Gastrocnemius medialis (tissue), 4 donors: ENCODE measurements at regions not wholly inside any gene's neighbourhood (a gene's known extent, or its start where the extent isn't known, plus 50 kb on each side); places are given as distances from the start of the nearest gene placed in this dataset.

ENCODE experiments used
- ATAC-seq, 2 donors: fragments of 150-250 bp; one replicate each; pipeline ENCODE4 v1.9.1; 2016
- DNase-seq, 2 donors: peaks; one replicate each; pipeline ENCODE4 v3.0.0-alpha.2; 2019
- H3K27ac ChIP-seq, 4 donors: fragments of 200-600 bp; sonication (generic); 1 replicate in 1 of 4; 2 replicates in 3 of 4; pipeline ENCODE4 v1.5.1; 2016 to 2018; ENCODE audit warnings: mild to moderate bottlenecking in 2 of 4, moderate library complexity in 1 of 4
- H3K27me3 ChIP-seq, 3 donors: fragments of 200-600 bp; sonication (generic) in 2 of 3; 1 replicate in 1 of 3; 2 replicates in 2 of 3; pipeline versions ENCODE4 v1.5.1 to v1.6.0; 2016 to 2019; ENCODE audit warnings: mild to moderate bottlenecking in 1 of 3, moderate library complexity in 1 of 3
- H3K36me3 ChIP-seq, 2 donors: fragments of 200-600 bp; sonication (generic) in 1 of 2; one replicate each; pipeline ENCODE4 v1.5.1; 2017 to 2018
- H3K4me1 ChIP-seq, 2 donors: fragments of 200-600 bp; sonication (generic) in 1 of 2; one replicate each; pipeline ENCODE4 v1.5.1; 2016 to 2017; ENCODE audit warnings: mild to moderate bottlenecking in 2 of 2
- H3K4me3 ChIP-seq, 4 donors: fragments of 200-600 bp; sonication (generic) in 3 of 4; 1 replicate in 1 of 4; 2 replicates in 3 of 4; pipeline ENCODE4 v1.5.1; 2016 to 2019; ENCODE audit warnings: mild to moderate bottlenecking in 2 of 4
- H3K9me3 ChIP-seq, 3 donors: fragments of 200-600 bp; sonication (generic) in 2 of 3; 1 replicate in 1 of 3; 2 replicates in 2 of 3; pipeline ENCODE4 v1.5.1; 2016 to 2019
- POLR2A ChIP-seq, 2 donors: fragments of 450-650 bp; IDR thresholded peaks; one replicate each; pipeline ENCODE4 v1.6.1; 2017; ENCODE audit warnings: antibody characterized with exemption in 2 of 2, mild to moderate bottlenecking in 2 of 2, moderate library complexity in 2 of 2
- in situ Hi-C, 4 donors: fragments of 200-750 bp; cut with MboI; loops; one replicate each; pipeline versions ENCODE4 v1.15.0 to v1.8.0; 2017; ENCODE audit warnings: low sequenced_read_pairs in 4 of 4
- intact Hi-C: fragments of 100-400 bp; cut with DNase I; formaldehyde crosslinking; loops from one replicate; pipeline ENCODE4 v1.15.1; 2023; ENCODE audit warnings: low total_unique reads
- TF ChIP-seq, protein P1 (sequence below), 5 experiments: fragments of 450-650 bp in 3 of 5; fragments of 200-600 bp in 2 of 5; sonication (generic) in 2 of 5; IDR thresholded peaks in 4 of 5; conservative IDR thresholded peaks in 1 of 5; 1 replicate in 4 of 5; 2 replicates in 1 of 5; pipeline ENCODE4 v1.5.1; 2016 to 2019; ENCODE audit warnings: antibody characterized with exemption in 5 of 5, mild to moderate bottlenecking in 3 of 5, moderate library complexity in 3 of 5

DNA sequence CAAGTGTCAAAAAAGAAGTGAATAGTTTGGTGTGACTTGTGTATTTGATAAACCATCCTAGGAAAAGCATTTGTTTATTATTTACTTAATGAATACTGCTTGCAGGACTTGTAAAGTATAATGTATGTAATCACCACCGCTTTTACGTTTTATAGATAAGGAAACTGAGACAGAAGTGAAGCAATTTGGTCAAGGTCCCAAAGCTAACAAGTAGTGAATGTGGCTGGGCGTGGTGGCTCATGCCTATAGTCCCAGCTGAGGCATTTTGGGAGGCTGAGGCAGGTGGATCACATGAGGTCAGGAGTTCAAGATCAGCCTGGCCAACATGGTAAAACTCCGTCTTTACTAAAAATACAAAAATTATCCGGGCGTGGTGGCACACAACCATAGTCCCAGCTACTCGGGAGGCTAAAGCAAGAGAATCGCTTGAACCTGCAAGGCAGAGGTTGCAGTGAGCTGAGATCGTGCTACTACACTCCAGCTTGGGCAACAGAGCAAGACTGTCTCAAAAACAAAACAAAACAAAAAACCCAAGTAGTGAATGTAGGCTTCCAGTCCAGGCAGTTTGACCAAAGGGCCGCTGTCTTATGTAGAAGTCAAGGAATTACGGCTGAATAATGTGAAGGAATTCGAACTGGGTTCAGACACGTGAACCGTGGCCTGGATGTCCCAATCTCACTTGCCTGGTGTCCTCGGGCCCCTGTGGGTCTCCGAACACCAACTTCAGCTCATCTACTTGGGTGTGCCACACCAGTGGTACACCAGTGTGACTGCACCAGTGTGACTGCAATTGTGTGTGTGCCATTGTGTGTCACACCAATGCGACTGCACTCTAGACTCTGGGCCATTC is 88.3 kb upstream of the MED13L start:
- no peak for ATAC-seq
- intact Hi-C loops = no loop called here
- peaks cover 11 to 14% of the 10 kb centered on the region in 2 donors for H3K4me1 ChIP-seq

DNA sequence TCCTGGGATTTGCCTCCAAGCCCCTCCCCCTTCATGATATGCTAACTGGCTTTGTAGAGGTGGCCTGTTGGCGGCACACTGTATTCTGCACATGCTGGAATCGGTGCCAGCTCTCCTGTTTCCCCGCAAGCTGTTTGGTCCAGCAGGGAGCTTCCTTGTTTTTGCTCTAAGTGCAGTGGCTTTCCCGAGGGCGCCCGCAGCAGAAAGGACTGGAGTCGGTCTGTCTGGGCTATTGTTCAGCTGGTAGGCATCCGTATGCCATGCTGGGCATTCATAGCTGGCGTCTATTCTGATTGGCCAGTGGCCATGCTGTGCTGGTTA is 88.9 kb upstream of the MED13L start:
- DNase-seq = peak; percentile 37 to 44
- no peaks in the 10 kb centered on the region for H3K36me3 ChIP-seq
- in situ Hi-C loops (no loop called here), intact Hi-C loops (no loop called here)
- TF ChIP-seq POLR2A (IDR thresholded peaks at IDR 0.05) = no peak
- TF ChIP-seq, protein P1, sequence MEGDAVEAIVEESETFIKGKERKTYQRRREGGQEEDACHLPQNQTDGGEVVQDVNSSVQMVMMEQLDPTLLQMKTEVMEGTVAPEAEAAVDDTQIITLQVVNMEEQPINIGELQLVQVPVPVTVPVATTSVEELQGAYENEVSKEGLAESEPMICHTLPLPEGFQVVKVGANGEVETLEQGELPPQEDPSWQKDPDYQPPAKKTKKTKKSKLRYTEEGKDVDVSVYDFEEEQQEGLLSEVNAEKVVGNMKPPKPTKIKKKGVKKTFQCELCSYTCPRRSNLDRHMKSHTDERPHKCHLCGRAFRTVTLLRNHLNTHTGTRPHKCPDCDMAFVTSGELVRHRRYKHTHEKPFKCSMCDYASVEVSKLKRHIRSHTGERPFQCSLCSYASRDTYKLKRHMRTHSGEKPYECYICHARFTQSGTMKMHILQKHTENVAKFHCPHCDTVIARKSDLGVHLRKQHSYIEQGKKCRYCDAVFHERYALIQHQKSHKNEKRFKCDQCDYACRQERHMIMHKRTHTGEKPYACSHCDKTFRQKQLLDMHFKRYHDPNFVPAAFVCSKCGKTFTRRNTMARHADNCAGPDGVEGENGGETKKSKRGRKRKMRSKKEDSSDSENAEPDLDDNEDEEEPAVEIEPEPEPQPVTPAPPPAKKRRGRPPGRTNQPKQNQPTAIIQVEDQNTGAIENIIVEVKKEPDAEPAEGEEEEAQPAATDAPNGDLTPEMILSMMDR (IDR thresholded peaks at IDR 0.05 in 4 of 5, conservative IDR thresholded peaks at IDR 0.05 in 1 of 5) = no peak
- no peaks in the 10 kb centered on the region for H3K27me3 ChIP-seq
- no peak overlapping the region for H3K27ac ChIP-seq
- peaks cover 5 to 10% of the 10 kb centered on the region in 2 donors for H3K4me1 ChIP-seq
- ATAC-seq = peak; percentile 52 to 88
- H3K9me3 ChIP-seq = no peaks in the 10 kb centered on the region
- H3K4me3 ChIP-seq = no peak overlapping the region

More for the DNA sequence above, 88.3 kb upstream of the MED13L start:
- H3K36me3 ChIP-seq = no peaks in the 10 kb centered on the region
- no peak overlapping the region for H3K4me3 ChIP-seq
- H3K27me3 ChIP-seq = no peaks in the 10 kb centered on the region
- TF ChIP-seq, protein P1 (IDR thresholded peaks at IDR 0.05 in 4 of 5, conservative IDR thresholded peaks at IDR 0.05 in 1 of 5) = no peak
- no peak for TF ChIP-seq POLR2A (IDR thresholded peaks at IDR 0.05)
- H3K9me3 ChIP-seq = no peaks in the 10 kb centered on the region
- no peak overlapping the region for H3K27ac ChIP-seq
- in situ Hi-C loops = no loop called here
- no peak for DNase-seq

DNA sequence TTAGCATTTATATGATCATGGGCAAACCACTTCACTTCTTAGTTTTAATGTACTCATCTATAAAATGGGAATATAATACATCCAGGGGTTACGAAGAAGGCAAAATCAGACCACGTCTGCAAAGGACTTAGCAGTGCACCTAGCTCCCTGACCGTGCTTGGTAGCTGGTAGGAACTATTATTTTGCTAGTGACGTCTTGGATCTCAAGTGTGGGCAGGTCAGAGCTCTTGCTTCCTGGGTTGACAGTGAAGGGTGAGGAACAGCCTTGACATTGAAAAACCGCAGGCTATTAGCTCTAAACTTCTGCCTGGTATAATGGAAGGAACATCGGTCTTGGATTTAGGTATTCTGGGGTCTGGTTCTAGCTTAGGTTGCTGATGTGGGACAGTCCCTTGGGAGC is 89.3 kb upstream of the MED13L start:
- H3K36me3 ChIP-seq = no peaks in the 10 kb centered on the region

DNA sequence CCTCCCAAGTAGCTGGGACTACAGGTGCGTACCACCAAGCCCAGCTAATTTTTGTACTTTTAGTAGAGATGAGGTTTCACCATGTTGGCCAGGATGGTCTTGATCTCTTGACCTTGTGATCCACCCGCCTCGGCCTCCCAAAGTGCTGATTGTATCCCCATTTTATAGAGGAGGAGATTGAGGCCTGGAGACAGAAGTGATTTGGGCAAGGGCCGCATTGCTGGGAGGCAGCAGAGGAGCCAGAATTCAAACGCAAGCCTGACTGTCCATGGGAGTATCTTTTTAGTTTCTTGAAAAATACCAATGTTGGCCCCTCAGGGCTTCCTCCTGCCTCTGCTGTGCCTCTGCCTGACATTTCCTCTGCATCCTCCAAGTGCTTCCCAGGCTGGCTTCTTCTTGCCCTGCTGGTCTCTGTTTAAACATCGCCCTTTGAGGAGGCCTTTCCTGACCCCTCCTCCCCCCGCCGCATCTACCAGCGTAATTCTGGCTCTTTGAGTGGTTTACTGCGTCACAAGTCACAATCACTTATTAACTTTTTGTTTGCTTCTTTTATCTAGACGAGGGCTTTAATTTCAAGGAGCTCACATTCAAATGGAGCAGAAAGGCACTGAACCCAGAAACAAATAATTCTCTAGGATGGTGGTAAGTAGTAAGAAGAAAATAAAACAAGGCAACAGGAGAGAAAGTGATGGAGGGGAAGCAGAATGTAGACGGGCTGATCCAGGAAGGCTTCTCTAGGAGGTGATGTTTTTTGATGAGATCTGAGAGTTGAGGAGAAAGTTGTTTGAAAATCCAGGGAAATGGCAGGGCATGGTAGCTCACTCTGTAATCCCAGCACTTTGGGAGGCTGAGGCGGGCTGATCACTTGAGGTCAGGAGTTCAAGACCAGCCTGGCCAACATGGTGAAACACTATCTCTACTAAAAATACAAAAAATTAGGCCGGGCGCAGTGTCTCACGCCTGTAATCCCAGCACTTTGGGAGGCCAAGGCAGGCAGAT is 91.0 kb upstream of the MED13L start:
- no peak for ATAC-seq
- in situ Hi-C loops (no loop called here), intact Hi-C loops (no loop called here)
- no peak for DNase-seq
- H3K9me3 ChIP-seq = no peaks in the 10 kb centered on the region
- no peaks in the 10 kb centered on the region for H3K27me3 ChIP-seq
- peaks cover 0 to 6% of the 10 kb centered on the region in 2 donors for H3K4me1 ChIP-seq
- no peaks in the 10 kb centered on the region for H3K36me3 ChIP-seq
- TF ChIP-seq POLR2A (IDR thresholded peaks at IDR 0.05) = no peak
- TF ChIP-seq, protein P1 (IDR thresholded peaks at IDR 0.05 in 4 of 5, conservative IDR thresholded peaks at IDR 0.05 in 1 of 5) = no peak
- no peak overlapping the region for H3K27ac ChIP-seq
- no peak overlapping the region for H3K4me3 ChIP-seq

More for the DNA sequence above, 89.3 kb upstream of the MED13L start:
- in situ Hi-C loops (no loop called here), intact Hi-C loops (no loop called here)
- TF ChIP-seq POLR2A (IDR thresholded peaks at IDR 0.05) = no peak
- Histone ChIP-seq H3K27ac (no peak overlapping the region), H3K4me3 (no peak overlapping the region), H3K27me3 (no peaks in the 10 kb centered on the region), H3K9me3 (no peaks in the 10 kb centered on the region), H3K4me1 (peaks cover 1 to 6% of the 10 kb centered on the region in 2 donors)
- no peak for DNase-seq
- ATAC-seq = no peak

- no peak overlapping the region for H3K27ac ChIP-seq
Measured at GRCh38 chr12:116370004-116370404, 92.5 kb upstream of the MED13L start.

More at GRCh38 chr12:116370004-116370404, 92.5 kb upstream of the MED13L start:
- Histone ChIP-seq H3K4me1 (peaks cover 0 to 6% of the 10 kb centered on the region in 2 donors), H3K4me3 (no peak overlapping the region), H3K27me3 (no peaks in the 10 kb centered on the region), H3K36me3 (no peaks in the 10 kb centered on the region), H3K9me3 (no peaks in the 10 kb centered on the region)
- ATAC-seq (peak in 1 of 2 donors; percentile 74), DNase-seq (no peak)
- TF ChIP-seq, protein P1 (IDR thresholded peaks at IDR 0.05 in 4 of 5, conservative IDR thresholded peaks at IDR 0.05 in 1 of 5) = no peak
- TF ChIP-seq POLR2A (IDR thresholded peaks at IDR 0.05) = no peak
- intact Hi-C loops (no loop called here), in situ Hi-C loops (no loop called here)
